ENCODE measurements at regions not wholly inside any gene's neighbourhood (a gene's known extent, or its start where the extent isn't known, plus 50 kb on each side); places are given as distances from the start of the nearest gene placed in this dataset.

- TF ChIP-seq CTCF (IDR thresholded peaks at IDR 0.05; ENCODE audit: insufficient read depth, low read length) (no peak), GABPA (IDR thresholded peaks at IDR 0.05; ENCODE audit: low read depth) (no peak), SPI1 (IDR thresholded peaks at IDR 0.05; ENCODE audit: borderline replicate concordance, low read depth) (no peak), REST (IDR thresholded peaks at IDR 0.05; ENCODE audit: insufficient replicate concordance, low read depth) (no peak), POLR2AphosphoS5 (IDR thresholded peaks at IDR 0.05; ENCODE audit: low read depth) (no peak)
- H3K27me3 ChIP-seq (ENCODE audit: insufficient read depth, poor library complexity, severe bottlenecking): peaks cover 13% of the 10 kb centered on the region
- H3K27ac ChIP-seq (replicated peaks): no peak overlapping the region
- H3K4me3 ChIP-seq (replicated peaks; ENCODE audit: insufficient read depth, low read length): no peak overlapping the region
- no peak for DNase-seq (ENCODE audit: low read depth in 1 of 2, low spot score in 1 of 2)
These were observed 53.2 kb downstream of the EEF1B2 start for GRCh38 chr2:206212673-206213513.

GRCh38 chr2:206213514-206213845 is 53.8 kb downstream of the EEF1B2 start:
- H3K4me3 ChIP-seq (replicated peaks; ENCODE audit: insufficient read depth, low read length): no peak overlapping the region
- peaks cover 16% of the 10 kb centered on the region for H3K27me3 ChIP-seq (ENCODE audit: insufficient read depth, poor library complexity, severe bottlenecking)
- H3K27ac ChIP-seq (replicated peaks): no peak overlapping the region
- no peak for DNase-seq (ENCODE audit: low read depth in 1 of 2, low spot score in 1 of 2)
- no peak for TF ChIP-seq CTCF (IDR thresholded peaks at IDR 0.05; ENCODE audit: insufficient read depth, low read length)
- no peak for TF ChIP-seq POLR2AphosphoS5 (IDR thresholded peaks at IDR 0.05; ENCODE audit: low read depth)
- TF ChIP-seq GABPA (IDR thresholded peaks at IDR 0.05; ENCODE audit: low read depth): no peak
- no peak for TF ChIP-seq REST (IDR thresholded peaks at IDR 0.05; ENCODE audit: insufficient replicate concordance, low read depth)
- TF ChIP-seq SPI1 (IDR thresholded peaks at IDR 0.05; ENCODE audit: borderline replicate concordance, low read depth): no peak

- TF ChIP-seq CTCF (IDR thresholded peaks at IDR 0.05; ENCODE audit: insufficient read depth, low read length) (no peak), SPI1 (IDR thresholded peaks at IDR 0.05; ENCODE audit: borderline replicate concordance, low read depth) (no peak), POLR2AphosphoS5 (IDR thresholded peaks at IDR 0.05; ENCODE audit: low read depth) (no peak), GABPA (IDR thresholded peaks at IDR 0.05; ENCODE audit: low read depth) (no peak), REST (IDR thresholded peaks at IDR 0.05; ENCODE audit: insufficient replicate concordance, low read depth) (no peak)
- H3K27ac ChIP-seq (replicated peaks): no peak overlapping the region
- DNase-seq (ENCODE audit: low read depth in 1 of 2, low spot score in 1 of 2): no peak
- H3K4me3 ChIP-seq (replicated peaks; ENCODE audit: insufficient read depth, low read length): no peak overlapping the region
- peaks cover 16% of the 10 kb centered on the region for H3K27me3 ChIP-seq (ENCODE audit: insufficient read depth, poor library complexity, severe bottlenecking)
These were observed 57.3 kb upstream of the ZDBF2 start for GRCh38 chr2:206217166-206217565.
